HUES48 (cell line): ENCODE measurements at regions not wholly inside any gene's neighbourhood (a gene's known extent, or its start where the extent isn't known, plus 50 kb on each side); places are given as distances from the start of the nearest gene placed in this dataset.

Source experiments
- H3K27ac ChIP-seq: one replicate; pipeline ENCODE4 v1.7.0; 2013; ENCODE audit warnings: low read depth, low read length, inconsistent platforms
- H3K27me3 ChIP-seq: 2 replicates; pipeline ENCODE4 v1.6.1; 2013; ENCODE audit warnings: mild to moderate bottlenecking, low read length; ENCODE audit not compliant: control insufficient read depth, insufficient read depth
- H3K36me3 ChIP-seq: 2 replicates; pipeline ENCODE4 v1.6.1; 2013; ENCODE audit warnings: low read length; ENCODE audit not compliant: control insufficient read depth, insufficient read depth
- H3K4me1 ChIP-seq: 2 replicates; pipeline ENCODE4 v1.6.1; 2013; ENCODE audit warnings: mild to moderate bottlenecking, low read length; ENCODE audit not compliant: control insufficient read depth, insufficient read depth
- H3K4me3 ChIP-seq: 2 replicates; pipeline ENCODE4 v1.5.1; 2013; ENCODE audit warnings: mild to moderate bottlenecking, low read depth, low read length
- H3K9ac ChIP-seq: 2 replicates; pipeline ENCODE4 v1.6.1; 2013; ENCODE audit warnings: mild to moderate bottlenecking, low read depth, low read length, moderate library complexity
- H3K9me3 ChIP-seq: 2 replicates; pipeline ENCODE4 v1.6.1; 2013; ENCODE audit warnings: low read length; ENCODE audit not compliant: control insufficient read depth, insufficient read depth

DNA sequence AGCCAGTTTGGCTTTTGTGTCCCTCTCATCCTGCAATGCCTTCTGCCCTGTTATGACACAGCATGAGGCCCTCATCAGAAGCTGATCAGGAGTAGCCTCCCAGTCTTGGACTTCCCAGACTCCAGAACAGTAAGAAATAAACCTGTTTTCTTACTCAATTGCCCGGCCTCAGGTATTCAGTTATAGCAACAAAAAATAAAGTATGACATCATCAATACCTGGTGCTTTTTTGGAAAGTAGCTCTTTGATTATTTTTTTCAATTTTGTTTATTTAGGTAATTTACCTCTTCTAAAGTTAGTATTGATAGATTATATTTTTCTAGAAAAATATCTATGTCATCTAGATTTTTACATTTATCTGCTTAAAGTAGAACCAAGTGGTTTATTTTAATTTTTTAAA is 112.8 kb upstream of the CES5A start:
- H3K9ac ChIP-seq: no peak overlapping the region
- no peak overlapping the region for H3K4me3 ChIP-seq
- no peaks in the 10 kb centered on the region for H3K27me3 ChIP-seq
- peaks cover 7% of the 10 kb centered on the region; the same call in 1 of the 2 replicates for H3K4me1 ChIP-seq
- H3K27ac ChIP-seq: no peak overlapping the region
- H3K36me3 ChIP-seq: no peaks in the 10 kb centered on the region
- H3K9me3 ChIP-seq: peaks cover 4% of the 10 kb centered on the region; the same call in 1 of the 2 replicates

DNA sequence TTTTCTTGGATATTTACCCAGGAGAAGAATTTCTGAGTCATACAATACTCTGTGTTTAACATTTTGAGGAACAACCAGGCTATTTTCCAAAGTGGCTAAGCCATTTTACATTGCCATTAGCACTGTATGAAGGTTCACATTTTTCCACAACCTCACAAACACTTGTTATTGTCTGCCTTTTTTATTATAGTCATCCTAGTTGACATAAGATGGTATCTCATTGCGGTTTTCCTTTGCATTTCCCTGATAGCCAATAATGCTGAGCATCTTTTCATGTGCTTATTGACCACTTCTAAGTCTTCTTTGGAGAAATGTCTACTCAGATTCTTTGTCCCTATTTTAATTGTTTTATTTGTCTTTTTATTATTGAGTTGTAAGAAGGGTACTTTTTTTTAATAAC is 107.4 kb upstream of the CES5A start:
- Histone ChIP-seq H3K27me3 (no peaks in the 10 kb centered on the region), H3K9me3 (peaks cover 1% of the 10 kb centered on the region; the same call in 1 of the 2 replicates), H3K36me3 (no peaks in the 10 kb centered on the region), H3K27ac (no peak overlapping the region), H3K4me3 (no peak overlapping the region), H3K9ac (no peak overlapping the region), H3K4me1 (peaks cover 18% of the 10 kb centered on the region)

DNA sequence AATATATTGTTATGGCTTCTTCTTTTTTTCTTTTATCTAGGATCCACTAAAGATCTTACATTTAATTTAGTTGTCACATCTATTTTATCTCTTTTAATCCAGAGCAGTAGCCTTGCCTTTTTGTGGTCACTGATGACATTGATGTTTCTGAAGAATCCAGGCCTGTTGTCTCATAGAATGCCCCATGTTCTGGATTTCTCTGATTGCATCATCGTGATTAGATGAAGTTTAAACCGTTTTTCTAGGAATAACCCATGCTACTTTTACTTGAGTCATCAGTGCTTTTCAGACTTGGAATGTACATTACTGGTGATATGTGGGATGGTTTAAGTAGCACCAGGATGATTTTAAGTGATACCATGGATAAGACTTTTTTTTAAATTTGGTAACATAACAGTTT is 106.4 kb upstream of the CES5A start:
- Histone ChIP-seq H3K4me3 (no peak overlapping the region), H3K36me3 (no peaks in the 10 kb centered on the region), H3K9me3 (no peaks in the 10 kb centered on the region), H3K9ac (no peak overlapping the region), H3K27ac (no peak overlapping the region), H3K4me1 (peaks cover 18% of the 10 kb centered on the region), H3K27me3 (no peaks in the 10 kb centered on the region)

DNA sequence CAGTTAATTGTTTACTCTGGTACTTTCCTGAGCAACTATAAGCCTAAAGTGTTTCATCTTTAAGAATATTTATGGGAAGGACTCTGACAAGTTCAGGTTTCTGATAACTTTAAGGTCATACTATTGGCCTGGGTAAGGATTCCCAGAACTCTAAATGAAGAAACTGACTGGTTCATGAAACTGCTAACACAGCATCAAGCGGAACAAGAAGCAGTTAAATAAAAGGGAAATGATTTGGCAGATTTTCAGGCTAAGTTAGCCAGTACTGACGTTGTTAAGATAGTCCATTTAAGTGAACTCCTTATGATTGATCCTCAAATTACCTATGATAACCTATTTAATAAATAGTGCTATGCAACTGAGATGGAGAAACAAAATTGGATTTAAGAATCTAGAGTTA is 101.6 kb upstream of the CES5A start:
- no peaks in the 10 kb centered on the region for H3K9me3 ChIP-seq
- no peaks in the 10 kb centered on the region for H3K36me3 ChIP-seq
- H3K4me3 ChIP-seq: no peak overlapping the region
- no peak overlapping the region for H3K27ac ChIP-seq
- H3K9ac ChIP-seq: no peak overlapping the region
- H3K4me1 ChIP-seq: peaks cover 4% of the 10 kb centered on the region
- H3K27me3 ChIP-seq: no peaks in the 10 kb centered on the region

DNA sequence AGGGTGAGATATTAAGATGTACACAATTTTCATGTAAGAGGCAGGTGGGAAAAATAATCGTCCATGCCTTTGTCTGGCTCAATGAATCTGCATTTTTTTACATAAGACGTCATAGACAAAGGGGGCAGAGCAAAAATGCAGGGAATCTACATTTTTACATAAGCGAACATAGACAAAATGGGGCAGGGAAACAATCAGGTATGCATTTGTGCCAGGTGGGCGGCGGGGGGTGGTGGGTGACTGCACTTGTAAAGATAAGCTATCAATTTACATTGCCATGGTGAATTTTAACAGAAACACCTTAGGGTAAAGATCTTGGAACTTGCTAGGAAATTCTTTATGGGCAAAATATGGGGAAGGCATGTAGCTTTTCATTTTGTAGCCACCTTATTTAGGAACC is 96.3 kb upstream of the CES5A start:
- H3K4me1 ChIP-seq: peaks cover 25% of the 10 kb centered on the region
- H3K9ac ChIP-seq: no peak overlapping the region
- no peaks in the 10 kb centered on the region for H3K27me3 ChIP-seq
- H3K36me3 ChIP-seq: no peaks in the 10 kb centered on the region
- no peak overlapping the region for H3K27ac ChIP-seq
- H3K9me3 ChIP-seq: no peaks in the 10 kb centered on the region
- no peak overlapping the region for H3K4me3 ChIP-seq

DNA sequence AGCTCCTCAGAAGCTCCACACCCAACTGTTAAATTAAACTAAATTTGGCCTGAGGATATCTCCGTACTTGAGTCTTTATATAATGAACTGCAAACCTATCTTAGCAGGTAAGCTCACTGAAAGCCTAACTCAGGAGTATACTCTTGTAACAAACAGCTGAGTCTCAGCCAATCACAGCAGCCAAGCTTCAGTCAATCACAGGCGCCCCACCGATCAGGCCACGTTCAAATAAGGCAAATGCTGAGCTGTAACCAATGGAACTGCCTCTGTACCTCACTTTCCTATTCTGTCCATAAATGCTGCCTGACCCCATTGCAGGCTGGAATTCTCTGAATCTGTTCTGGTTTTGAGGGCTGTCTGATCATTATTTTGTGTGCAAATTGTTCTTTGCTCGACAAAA is 93.0 kb upstream of the CES5A start:
- H3K36me3 ChIP-seq: no peaks in the 10 kb centered on the region
- H3K27me3 ChIP-seq: no peaks in the 10 kb centered on the region
- H3K9ac ChIP-seq: no peak overlapping the region
- peaks cover 29% of the 10 kb centered on the region for H3K4me1 ChIP-seq
- no peak overlapping the region for H3K4me3 ChIP-seq
- no peaks in the 10 kb centered on the region for H3K9me3 ChIP-seq
- H3K27ac ChIP-seq: no peak overlapping the region

DNA sequence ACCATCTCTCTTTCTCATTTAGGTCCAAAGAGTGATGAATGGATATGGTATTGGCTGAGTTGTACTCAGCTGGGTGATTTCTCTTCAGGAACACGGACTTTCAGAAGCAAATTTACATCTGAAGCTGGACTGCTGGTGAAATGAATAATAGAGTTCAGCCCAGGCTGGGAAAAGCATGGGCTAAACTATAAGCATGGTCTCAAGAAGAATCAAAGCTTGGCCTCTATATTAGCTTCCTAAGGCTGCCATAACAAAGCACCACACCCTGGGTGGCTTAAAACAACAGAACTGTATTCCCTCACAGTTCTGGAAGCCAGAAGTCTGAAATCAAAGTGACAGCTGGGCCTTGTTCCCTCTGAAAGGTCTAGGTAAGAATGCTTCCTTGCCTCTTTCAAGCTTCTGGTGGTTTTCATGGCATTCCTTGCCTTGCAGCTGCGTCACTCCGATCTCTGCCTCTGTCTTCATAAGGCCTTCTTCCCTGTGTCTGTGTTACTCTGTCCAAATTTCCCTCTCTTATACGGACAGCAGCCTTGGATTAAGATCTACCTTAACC is 89.8 kb upstream of the CES5A start:
- H3K4me1 ChIP-seq: peaks cover 7% of the 10 kb centered on the region; the same call in 1 of the 2 replicates
- H3K4me3 ChIP-seq: no peak overlapping the region
- H3K9ac ChIP-seq: no peak overlapping the region
- no peaks in the 10 kb centered on the region for H3K9me3 ChIP-seq
- no peak overlapping the region for H3K27ac ChIP-seq
- no peaks in the 10 kb centered on the region for H3K36me3 ChIP-seq
- H3K27me3 ChIP-seq: no peaks in the 10 kb centered on the region

DNA sequence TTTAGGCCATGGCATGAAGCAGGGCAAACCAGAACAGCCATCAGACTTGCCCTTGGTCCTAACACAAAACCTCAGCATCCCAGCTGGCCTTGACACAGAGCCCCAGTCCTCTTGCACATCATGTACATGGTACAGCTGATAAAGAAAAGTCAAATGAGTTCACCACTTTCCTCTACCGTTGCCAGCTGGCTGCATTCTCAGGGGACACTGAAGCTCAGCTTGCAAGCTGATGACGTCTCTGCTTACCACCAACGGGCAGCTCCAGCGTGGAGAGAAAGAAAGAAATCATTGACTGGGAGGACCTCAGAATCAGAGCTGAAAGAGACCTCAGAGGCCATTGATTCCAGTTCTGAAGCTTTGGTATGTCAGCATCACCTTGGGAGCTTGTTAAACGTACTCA is 80.7 kb upstream of the CES5A start:
- H3K9ac ChIP-seq: no peak overlapping the region
- no peaks in the 10 kb centered on the region for H3K9me3 ChIP-seq
- H3K4me1 ChIP-seq: no peaks in the 10 kb centered on the region
- H3K4me3 ChIP-seq: no peak overlapping the region
- H3K36me3 ChIP-seq: no peaks in the 10 kb centered on the region
- no peak overlapping the region for H3K27ac ChIP-seq
- H3K27me3 ChIP-seq: no peaks in the 10 kb centered on the region

DNA sequence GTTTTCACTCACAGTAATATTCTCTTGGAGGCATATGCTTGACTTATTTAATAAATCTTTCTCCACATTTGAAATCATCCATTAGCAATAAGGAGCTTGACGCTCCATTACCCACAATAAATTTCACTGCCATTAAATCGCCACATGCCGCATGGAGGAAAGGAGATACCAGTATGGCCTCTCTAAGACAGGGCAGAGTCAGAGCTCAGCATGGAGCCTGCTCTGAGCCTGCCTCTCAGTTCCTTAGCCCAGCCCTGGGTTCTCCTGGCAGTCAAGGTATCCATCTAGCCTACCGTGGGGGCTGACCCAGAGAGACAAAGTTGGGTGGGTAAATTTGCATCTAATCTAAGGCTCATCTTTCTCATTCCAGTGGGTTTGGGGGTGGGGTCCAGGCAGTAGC is 80.3 kb upstream of the CES5A start:
- Histone ChIP-seq H3K27ac (no peak overlapping the region), H3K9me3 (no peaks in the 10 kb centered on the region), H3K4me1 (no peaks in the 10 kb centered on the region), H3K27me3 (no peaks in the 10 kb centered on the region), H3K36me3 (no peaks in the 10 kb centered on the region), H3K9ac (no peak overlapping the region), H3K4me3 (no peak overlapping the region)

DNA sequence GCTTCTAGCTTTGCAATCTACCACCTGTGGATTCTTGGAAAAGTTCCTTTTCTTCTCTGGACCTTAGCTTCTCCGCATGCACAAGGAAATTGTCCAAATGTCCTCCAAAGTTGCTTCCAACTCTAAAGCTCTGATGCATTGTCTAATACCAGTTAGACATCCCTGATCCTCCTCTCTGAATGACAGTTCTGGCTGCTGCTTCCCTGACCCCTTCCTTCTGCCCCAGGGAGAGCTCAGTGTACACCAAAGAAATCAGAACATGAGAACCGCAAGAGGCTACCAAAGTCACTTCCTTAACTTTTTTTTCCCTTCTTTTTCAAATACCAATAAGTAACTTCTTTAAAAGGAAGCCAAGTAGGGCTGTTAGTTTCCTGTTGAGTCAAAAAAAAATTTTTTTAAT is 79.7 kb upstream of the CES5A start:
- Histone ChIP-seq H3K36me3 (no peaks in the 10 kb centered on the region), H3K9ac (no peak overlapping the region), H3K4me3 (no peak overlapping the region), H3K9me3 (no peaks in the 10 kb centered on the region), H3K4me1 (no peaks in the 10 kb centered on the region), H3K27ac (no peak overlapping the region), H3K27me3 (no peaks in the 10 kb centered on the region)

DNA sequence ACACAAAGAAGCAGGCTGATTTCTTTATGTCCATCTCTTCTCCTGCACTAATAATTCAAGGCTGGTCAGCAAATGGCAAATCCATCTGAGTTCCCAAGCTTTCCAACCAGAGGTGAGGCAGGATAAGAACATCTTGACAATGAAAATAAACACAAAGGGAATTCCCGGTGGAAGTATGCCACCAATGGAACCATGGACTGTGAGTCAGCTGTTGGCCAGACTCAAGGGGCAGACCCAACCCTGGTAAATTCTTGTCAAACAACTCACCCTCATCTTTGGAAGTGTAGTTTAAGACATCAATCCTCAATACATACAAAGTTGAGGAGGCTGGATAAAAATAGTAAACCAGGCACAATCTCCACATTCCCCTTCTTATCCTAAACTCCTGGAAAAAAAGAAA is 74.3 kb upstream of the CES5A start:
- Histone ChIP-seq H3K4me1 (peaks cover 8% of the 10 kb centered on the region; the same call in 1 of the 2 replicates), H3K9ac (no peak overlapping the region), H3K9me3 (no peaks in the 10 kb centered on the region), H3K36me3 (no peaks in the 10 kb centered on the region), H3K4me3 (no peak overlapping the region), H3K27ac (no peak overlapping the region), H3K27me3 (no peaks in the 10 kb centered on the region)

DNA sequence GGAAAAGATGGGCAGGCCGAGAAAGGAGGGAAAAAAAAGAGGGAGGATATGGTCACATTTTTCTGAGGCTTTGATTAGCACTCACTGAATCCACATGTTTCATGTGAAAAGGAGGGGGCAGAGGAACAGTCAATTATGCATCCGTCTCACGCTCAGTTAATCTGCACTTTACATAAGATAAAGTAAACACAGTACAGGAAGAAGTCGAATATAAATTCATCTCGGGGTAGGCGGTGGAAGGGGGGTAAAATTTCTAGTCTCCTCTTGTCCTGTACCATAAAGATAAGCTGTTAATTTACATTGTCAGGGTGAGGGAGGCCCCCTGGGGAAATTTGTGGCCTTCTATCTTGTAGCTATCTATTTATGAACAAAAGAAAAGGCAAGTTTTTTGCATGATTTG is 73.1 kb upstream of the CES5A start:
- H3K9ac ChIP-seq: no peak overlapping the region
- H3K27me3 ChIP-seq: no peaks in the 10 kb centered on the region
- H3K4me3 ChIP-seq: no peak overlapping the region
- H3K9me3 ChIP-seq: no peaks in the 10 kb centered on the region
- H3K4me1 ChIP-seq: peaks cover 8% of the 10 kb centered on the region; the same call in 1 of the 2 replicates
- no peaks in the 10 kb centered on the region for H3K36me3 ChIP-seq
- H3K27ac ChIP-seq: no peak overlapping the region
